ENCODE measurements at regions not wholly inside any gene's neighbourhood (a gene's known extent, or its start where the extent isn't known, plus 50 kb on each side); places are given as distances from the start of the nearest gene placed in this dataset.

DNA sequence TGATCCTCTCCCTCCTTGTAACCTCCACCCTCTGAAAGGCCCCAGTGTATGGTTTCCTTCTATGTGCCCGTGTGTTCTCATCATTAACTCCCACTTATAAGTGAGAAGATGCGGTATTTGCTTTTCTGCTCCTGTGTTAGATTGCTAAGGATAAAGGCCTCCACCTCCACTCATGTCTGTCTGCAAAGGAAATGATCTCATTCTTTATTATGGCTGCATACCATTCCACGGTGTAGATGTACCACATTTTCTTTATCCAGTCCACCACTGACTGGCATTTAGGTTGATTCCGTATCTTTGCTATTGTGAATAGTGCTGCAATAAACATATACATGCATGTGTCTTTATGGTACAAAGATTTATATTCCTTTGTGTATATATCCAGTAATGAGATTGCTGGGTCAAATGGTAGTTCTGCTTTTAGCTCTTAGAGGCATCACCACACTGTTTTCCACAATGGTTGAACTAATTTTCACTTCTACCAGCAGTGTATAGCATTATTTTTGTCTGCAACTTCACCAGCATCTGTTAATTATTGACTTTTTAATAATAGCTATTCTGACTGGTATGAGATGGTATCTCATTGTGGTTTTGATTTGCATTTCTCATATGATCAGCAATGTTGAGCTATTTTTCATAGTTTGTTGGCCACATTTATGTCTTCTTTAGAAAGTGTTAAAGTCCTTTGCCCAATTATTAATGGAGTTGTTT lies 1030.9 kb downstream of the FSTL5 start:
- no peak for DNase-seq (ENCODE audit: low read depth, low spot score)

DNA sequence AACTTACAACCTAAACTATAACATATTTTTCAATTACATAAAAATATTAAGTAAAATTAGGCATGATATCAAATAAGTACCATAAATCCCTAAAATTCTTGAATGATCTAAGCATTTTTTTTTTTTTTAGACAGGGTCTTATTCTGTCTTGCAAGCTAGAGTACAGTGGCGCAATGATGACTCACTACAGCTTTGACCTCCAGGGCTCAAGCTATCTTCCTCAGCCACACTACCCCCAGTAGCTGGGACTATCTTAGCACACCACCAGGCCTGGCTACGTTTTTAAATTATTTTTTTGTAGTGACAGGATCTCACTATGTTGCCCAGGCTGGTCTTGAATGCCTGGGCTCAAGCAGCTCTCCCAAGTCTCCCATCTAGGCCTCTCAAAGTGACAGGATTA lies 1042.3 kb downstream of the FSTL5 start:
- DNase-seq (ENCODE audit: low read depth, low spot score), result no peak

DNA sequence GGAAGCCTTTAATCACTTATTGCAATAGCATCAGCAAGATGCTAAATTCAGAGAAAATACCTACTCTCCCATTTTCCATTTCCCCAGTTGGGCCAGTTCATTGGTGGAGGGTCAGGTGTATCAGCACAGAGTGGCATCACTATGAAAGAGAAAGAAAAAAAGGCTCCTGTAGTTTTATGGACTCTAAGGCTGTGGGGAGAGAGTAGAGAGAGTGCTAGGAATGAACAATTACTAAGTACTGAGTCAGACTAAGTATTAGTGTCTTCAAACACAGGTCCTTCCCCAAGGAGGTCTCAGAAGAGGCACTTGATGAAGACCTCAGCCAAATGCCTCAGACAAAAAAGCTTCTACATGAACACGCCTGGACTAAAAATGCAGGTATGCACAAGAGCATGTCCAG lies 1061.9 kb downstream of the FSTL5 start:
- DNase-seq (ENCODE audit: low read depth, low spot score), result no peak

DNA sequence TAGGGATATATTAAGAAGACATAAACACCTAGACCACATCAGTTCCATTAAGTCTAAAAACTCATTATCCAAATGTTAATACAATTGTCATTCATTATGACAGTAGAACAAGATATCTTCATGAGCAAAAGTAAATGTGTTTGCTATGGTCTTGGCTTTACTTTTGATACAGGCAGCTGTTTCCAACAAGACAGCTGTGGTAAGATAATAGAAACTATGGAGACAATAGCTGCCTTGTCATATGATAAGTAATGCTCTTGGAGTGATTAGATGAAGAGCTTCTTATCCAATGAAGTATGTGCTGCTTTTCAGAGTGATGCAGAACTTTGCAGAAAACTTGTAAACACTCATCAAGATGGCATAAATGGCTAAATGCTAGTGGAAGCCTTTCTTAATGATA lies 1066.0 kb downstream of the FSTL5 start:
- DNase-seq (ENCODE audit: low read depth, low spot score), result no peak

DNA sequence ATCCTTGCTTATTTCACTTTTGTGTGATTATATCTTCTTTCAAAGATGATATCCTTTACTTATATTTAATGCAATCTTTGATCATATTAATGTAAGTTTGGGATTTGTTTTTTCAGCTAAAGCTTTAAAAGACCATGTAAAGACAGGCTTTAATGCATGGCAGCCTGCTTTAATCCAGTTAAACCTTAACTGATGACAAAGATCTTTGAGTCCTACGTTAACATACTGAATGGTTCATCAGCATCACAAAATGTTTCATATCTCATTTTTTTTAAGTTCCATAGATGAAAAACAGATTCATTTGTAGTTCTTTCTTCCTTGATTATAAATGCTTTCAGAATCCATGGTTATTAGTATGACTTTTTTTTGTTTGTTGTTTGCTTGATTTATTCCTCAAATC lies 1102.8 kb downstream of the FSTL5 start:
- DNase-seq (ENCODE audit: low read depth, low spot score), result no peak
